ENCODE measurements at regions not wholly inside any gene's neighbourhood (a gene's known extent, or its start where the extent isn't known, plus 50 kb on each side); places are given as distances from the start of the nearest gene placed in this dataset.

- ATAC-seq (ENCODE audit: insufficient read depth, low FRiP score) (no peak), DNase-seq (no peak)
- no peak overlapping the region for H3K27ac ChIP-seq (ENCODE audit: low read depth in 1 of 2, low read length in 1 of 2)
- WGBS, 2 donors: 61 to 64% methylated on average over 2 of the region's 2 CpGs
- H3K4me3 ChIP-seq: no peak overlapping the region
- H3K4me1 ChIP-seq (ENCODE audit: control insufficient read depth in 5 of 5, insufficient read depth in 5 of 5, low read length in 5 of 5): no peaks in the 10 kb centered on the region
- H3K9me3 ChIP-seq (ENCODE audit: control insufficient read depth in 4 of 4, insufficient read depth in 3 of 4, low read length in 3 of 4): peaks cover 0 to 4% (median 0%) of the 10 kb centered on the region in 4 donors
- no peak overlapping the region for H3K9ac ChIP-seq (ENCODE audit: insufficient read depth in 1 of 2, low read length in 2 of 2)
- H3K36me3 ChIP-seq (ENCODE audit: control insufficient read depth in 4 of 4, insufficient read depth in 4 of 4, low read length in 4 of 4): no peaks in the 10 kb centered on the region
- no peak for TF ChIP-seq CTCF (IDR thresholded peaks at IDR 0.05; ENCODE audit: control extremely low read depth, extremely low read depth)
- H3K27me3 ChIP-seq (ENCODE audit: control insufficient read depth in 3 of 3, insufficient read depth in 3 of 3, low read length in 2 of 3): no peaks in the 10 kb centered on the region
These were observed 102.7 kb downstream of the ZWINT start for GRCh38 chr10:56258378-56258777.

DNA sequence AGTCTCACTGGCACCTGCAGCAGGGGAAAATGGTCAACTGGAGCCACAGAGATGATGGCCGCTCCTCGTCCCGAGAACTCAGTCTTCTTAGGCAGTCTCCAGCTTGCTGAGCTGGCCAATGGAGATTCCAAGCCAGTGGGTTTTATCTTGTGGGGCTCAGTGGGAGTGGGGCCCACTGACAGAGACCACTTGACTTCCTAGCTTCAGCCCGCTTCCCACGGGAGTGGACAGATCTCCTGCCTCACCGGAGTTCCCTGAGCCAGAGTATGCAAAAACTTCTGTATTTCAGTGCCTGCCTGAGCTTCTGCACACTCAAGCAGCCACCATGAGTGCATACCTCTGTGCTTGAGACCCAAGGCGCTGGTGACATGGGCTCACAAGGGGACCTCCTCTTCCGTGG is 105.8 kb downstream of the ZWINT start:
- DNase-seq: no peak
- TF ChIP-seq CTCF (IDR thresholded peaks at IDR 0.05; ENCODE audit: control extremely low read depth, extremely low read depth): no peak

GRCh38 chr10:56240471-56240870 is 120.6 kb downstream of the ZWINT start:
- Histone ChIP-seq H3K27me3 (ENCODE audit: control insufficient read depth in 3 of 3, insufficient read depth in 3 of 3, low read length in 2 of 3) (no peaks in the 10 kb centered on the region), H3K9me3 (ENCODE audit: control insufficient read depth in 4 of 4, insufficient read depth in 3 of 4, low read length in 3 of 4) (no peaks in the 10 kb centered on the region), H3K4me1 (ENCODE audit: control insufficient read depth in 5 of 5, insufficient read depth in 5 of 5, low read length in 5 of 5) (no peaks in the 10 kb centered on the region), H3K36me3 (ENCODE audit: control insufficient read depth in 4 of 4, insufficient read depth in 4 of 4, low read length in 4 of 4) (no peaks in the 10 kb centered on the region), H3K9ac (ENCODE audit: insufficient read depth in 1 of 2, low read length in 2 of 2) (no peak overlapping the region), H3K4me3 (no peak overlapping the region), H3K27ac (ENCODE audit: low read depth in 1 of 2, low read length in 1 of 2) (no peak overlapping the region)
- no peak for TF ChIP-seq CTCF (IDR thresholded peaks at IDR 0.05; ENCODE audit: control extremely low read depth, extremely low read depth)
- DNase-seq (no peak), ATAC-seq (ENCODE audit: insufficient read depth, low FRiP score) (no peak)
- 77 to 78% methylated on average over 5 of the region's 5 CpGs for WGBS, 2 donors

More for the DNA sequence above, 105.8 kb downstream of the ZWINT start:
- Histone ChIP-seq H3K36me3 (ENCODE audit: control insufficient read depth in 4 of 4, insufficient read depth in 4 of 4, low read length in 4 of 4) (no peaks in the 10 kb centered on the region), H3K27ac (ENCODE audit: low read depth in 1 of 2, low read length in 1 of 2) (no peak overlapping the region), H3K4me3 (no peak overlapping the region), H3K27me3 (ENCODE audit: control insufficient read depth in 3 of 3, insufficient read depth in 3 of 3, low read length in 2 of 3) (no peaks in the 10 kb centered on the region), H3K9me3 (ENCODE audit: control insufficient read depth in 4 of 4, insufficient read depth in 3 of 4, low read length in 3 of 4) (peaks cover 0 to 4% (median 0%) of the 10 kb centered on the region in 4 donors), H3K9ac (ENCODE audit: insufficient read depth in 1 of 2, low read length in 2 of 2) (no peak overlapping the region), H3K4me1 (ENCODE audit: control insufficient read depth in 5 of 5, insufficient read depth in 5 of 5, low read length in 5 of 5) (no peaks in the 10 kb centered on the region)
- WGBS, 2 donors: 88 to 89% methylated on average over 8 of the region's 8 CpGs
- no peak for ATAC-seq (ENCODE audit: insufficient read depth, low FRiP score)

GRCh38 chr10:56231436-56231835 is 129.6 kb downstream of the ZWINT start:
- no peaks in the 10 kb centered on the region for H3K4me1 ChIP-seq (ENCODE audit: control insufficient read depth in 5 of 5, insufficient read depth in 5 of 5, low read length in 5 of 5)
- ATAC-seq (ENCODE audit: insufficient read depth, low FRiP score) (no peak), DNase-seq (no peak)
- no peak overlapping the region for H3K9ac ChIP-seq (ENCODE audit: insufficient read depth in 1 of 2, low read length in 2 of 2)
- 58 to 65% methylated on average over 5 of the region's 5 CpGs for WGBS, 2 donors
- no peaks in the 10 kb centered on the region for H3K36me3 ChIP-seq (ENCODE audit: control insufficient read depth in 4 of 4, insufficient read depth in 4 of 4, low read length in 4 of 4)
- no peaks in the 10 kb centered on the region for H3K27me3 ChIP-seq (ENCODE audit: control insufficient read depth in 3 of 3, insufficient read depth in 3 of 3, low read length in 2 of 3)
- TF ChIP-seq CTCF (IDR thresholded peaks at IDR 0.05; ENCODE audit: control extremely low read depth, extremely low read depth): no peak
- H3K9me3 ChIP-seq (ENCODE audit: control insufficient read depth in 4 of 4, insufficient read depth in 3 of 4, low read length in 3 of 4): no peaks in the 10 kb centered on the region
- no peak overlapping the region for H3K27ac ChIP-seq (ENCODE audit: low read depth in 1 of 2, low read length in 1 of 2)
- H3K4me3 ChIP-seq: no peak overlapping the region

All from lung (tissue), 11 donors.